PC-9 (cell line): ENCODE measurements at regions not wholly inside any gene's neighbourhood (a gene's known extent, or its start where the extent isn't known, plus 50 kb on each side); places are given as distances from the start of the nearest gene placed in this dataset.

ENCODE experiments used
- CTCF ChIP-seq: fragments of 200-600 bp; sonication (generic); conservative IDR thresholded peaks from 2 replicates; pipeline ENCODE4 v1.6.1; 2017; ENCODE audit warnings: mixed run types, antibody characterized with exemption, mild to moderate bottlenecking, moderate library complexity
- EZH2 ChIP-seq: fragments of 200-600 bp; sonication (generic); IDR thresholded peaks from 2 replicates; pipeline ENCODE4 v1.8.0; 2017; ENCODE audit warnings: antibody characterized with exemption, low read depth

- TF ChIP-seq CTCF (no peak), EZH2 (no peak)
Measured at GRCh38 chr2:7510353-7510752, 593.1 kb downstream of the RNF144A start.
